ENCODE measurements at regions not wholly inside any gene's neighbourhood (a gene's known extent, or its start where the extent isn't known, plus 50 kb on each side); places are given as distances from the start of the nearest gene placed in this dataset.

- no peak overlapping the region for H3K4me3 ChIP-seq (ENCODE audit: low read depth, low read length)
- TF ChIP-seq, protein P1, sequence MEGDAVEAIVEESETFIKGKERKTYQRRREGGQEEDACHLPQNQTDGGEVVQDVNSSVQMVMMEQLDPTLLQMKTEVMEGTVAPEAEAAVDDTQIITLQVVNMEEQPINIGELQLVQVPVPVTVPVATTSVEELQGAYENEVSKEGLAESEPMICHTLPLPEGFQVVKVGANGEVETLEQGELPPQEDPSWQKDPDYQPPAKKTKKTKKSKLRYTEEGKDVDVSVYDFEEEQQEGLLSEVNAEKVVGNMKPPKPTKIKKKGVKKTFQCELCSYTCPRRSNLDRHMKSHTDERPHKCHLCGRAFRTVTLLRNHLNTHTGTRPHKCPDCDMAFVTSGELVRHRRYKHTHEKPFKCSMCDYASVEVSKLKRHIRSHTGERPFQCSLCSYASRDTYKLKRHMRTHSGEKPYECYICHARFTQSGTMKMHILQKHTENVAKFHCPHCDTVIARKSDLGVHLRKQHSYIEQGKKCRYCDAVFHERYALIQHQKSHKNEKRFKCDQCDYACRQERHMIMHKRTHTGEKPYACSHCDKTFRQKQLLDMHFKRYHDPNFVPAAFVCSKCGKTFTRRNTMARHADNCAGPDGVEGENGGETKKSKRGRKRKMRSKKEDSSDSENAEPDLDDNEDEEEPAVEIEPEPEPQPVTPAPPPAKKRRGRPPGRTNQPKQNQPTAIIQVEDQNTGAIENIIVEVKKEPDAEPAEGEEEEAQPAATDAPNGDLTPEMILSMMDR (IDR thresholded peaks at IDR 0.05; ENCODE audit: low read depth, low read length), result no peak
These were observed 142.9 kb downstream of the HSD17B3 start for GRCh38 chr9:96158909-96159575.

DNA sequence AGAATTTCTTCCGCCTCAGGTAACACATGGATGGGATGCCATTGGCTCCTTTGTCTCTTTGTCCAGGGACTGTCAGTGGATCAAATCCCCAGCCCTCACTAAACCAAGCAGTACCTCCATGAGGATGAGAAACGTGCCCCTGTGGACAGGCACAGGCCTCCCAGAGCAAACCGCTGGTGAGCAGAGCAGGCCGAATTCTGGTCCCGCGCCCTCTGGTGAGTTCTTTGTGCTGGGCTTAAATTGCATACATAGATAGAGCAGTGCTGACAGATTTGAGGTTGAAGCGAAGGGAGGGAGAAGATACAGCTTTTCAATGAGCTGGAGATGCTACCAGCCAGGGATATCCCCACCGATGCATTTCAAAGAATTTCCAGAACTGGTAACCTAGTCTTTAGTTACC is 143.8 kb downstream of the HSD17B3 start:
- H3K4me3 ChIP-seq (ENCODE audit: low read depth, low read length), result no peak overlapping the region
- TF ChIP-seq, protein P1 (IDR thresholded peaks at IDR 0.05; ENCODE audit: low read depth, low read length), result no peak

DNA sequence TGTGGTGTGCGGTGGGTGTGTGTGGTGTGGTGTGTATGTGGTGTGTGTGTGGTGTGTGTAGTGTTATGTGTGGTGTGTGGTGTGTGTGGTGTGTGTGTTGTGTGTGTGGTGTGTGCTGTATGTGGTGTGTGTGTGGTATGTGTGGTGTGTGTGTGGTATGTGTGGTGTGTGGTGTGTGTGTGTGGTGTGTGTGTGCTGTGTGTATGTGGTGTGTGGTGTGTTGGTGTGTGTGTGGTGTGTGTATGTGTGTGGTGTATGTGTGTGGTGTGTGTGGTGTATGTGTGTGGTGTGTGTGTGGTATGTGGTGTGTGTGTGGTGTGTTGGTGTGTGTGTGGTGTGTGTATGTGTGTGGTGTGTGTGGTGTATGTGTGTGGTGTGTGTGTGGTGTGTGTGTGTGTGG is 144.3 kb downstream of the HSD17B3 start:
- TF ChIP-seq, protein P1 (IDR thresholded peaks at IDR 0.05; ENCODE audit: low read depth, low read length), result no peak
- no peak overlapping the region for H3K4me3 ChIP-seq (ENCODE audit: low read depth, low read length)

GRCh38 chr9:96156171-96156974 is 145.6 kb downstream of the HSD17B3 start:
- TF ChIP-seq, protein P1 (IDR thresholded peaks at IDR 0.05; ENCODE audit: low read depth, low read length), result no peak
- H3K4me3 ChIP-seq (ENCODE audit: low read depth, low read length), result no peak overlapping the region

GRCh38 chr9:96154081-96154480 is 147.9 kb downstream of the HSD17B3 start:
- no peak overlapping the region for H3K4me3 ChIP-seq (ENCODE audit: low read depth, low read length)
- TF ChIP-seq, protein P1 (IDR thresholded peaks at IDR 0.05; ENCODE audit: low read depth, low read length), result no peak

DNA sequence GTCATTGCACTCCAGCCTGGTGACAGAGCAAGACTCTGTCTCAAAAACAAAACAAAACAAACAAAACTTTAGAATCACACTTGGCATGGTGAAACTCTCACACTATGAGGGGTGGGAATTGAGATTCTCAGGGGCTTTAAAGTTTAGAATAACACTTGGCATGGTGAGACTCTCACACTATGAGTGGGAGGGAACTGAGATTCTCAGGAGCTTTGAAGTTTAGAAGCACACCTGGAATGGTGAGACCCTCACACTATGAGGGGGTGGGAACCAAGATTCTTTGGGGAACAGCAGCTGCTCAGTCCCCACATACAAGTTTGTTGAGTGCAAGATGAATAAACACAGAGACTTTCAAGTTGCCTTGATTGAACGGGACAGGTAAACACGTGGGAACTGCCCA is 149.4 kb downstream of the HSD17B3 start:
- TF ChIP-seq, protein P1 (IDR thresholded peaks at IDR 0.05; ENCODE audit: low read depth, low read length), result no peak
- H3K4me3 ChIP-seq (ENCODE audit: low read depth, low read length), result no peak overlapping the region
